Esophagus (tissue), 2 donors: ENCODE measurements at regions not wholly inside any gene's neighbourhood (a gene's known extent, or its start where the extent isn't known, plus 50 kb on each side); places are given as distances from the start of the nearest gene placed in this dataset.

Experiments used
- H3K27ac ChIP-seq, 2 donors: one replicate each; pipeline ENCODE4 v1.5.1; 2013; ENCODE audit warnings: low read depth in 2 of 2, mild to moderate bottlenecking in 2 of 2, inconsistent platforms in 1 of 2, low read length in 1 of 2, moderate library complexity in 1 of 2
- H3K27me3 ChIP-seq, 2 donors: one replicate each; pipeline ENCODE4 v1.6.1; 2013; ENCODE audit warnings: low read length in 2 of 2, control low read depth in 1 of 2, mild to moderate bottlenecking in 1 of 2; ENCODE audit not compliant: insufficient read depth in 2 of 2, control insufficient read depth in 1 of 2
- H3K36me3 ChIP-seq, 2 donors: one replicate each; pipeline ENCODE4 v1.6.1; 2013; ENCODE audit warnings: low read length in 1 of 2; ENCODE audit not compliant: control insufficient read depth in 2 of 2, insufficient read depth in 2 of 2
- H3K4me1 ChIP-seq, 2 donors: one replicate each; pipeline ENCODE4 v1.6.1; 2013; ENCODE audit warnings: low read length in 1 of 2; ENCODE audit not compliant: control insufficient read depth in 2 of 2, insufficient read depth in 2 of 2
- H3K4me3 ChIP-seq, 2 donors: one replicate each; pipeline ENCODE4 v1.5.1; 2013; ENCODE audit warnings: low read length in 2 of 2, mild to moderate bottlenecking in 2 of 2, low read depth in 1 of 2, moderate library complexity in 1 of 2
- H3K9me3 ChIP-seq, 2 donors: one replicate each; pipeline ENCODE4 v1.6.1; 2013; ENCODE audit warnings: mild to moderate bottlenecking in 2 of 2, low read depth in 1 of 2, low read length in 1 of 2, moderate library complexity in 1 of 2; ENCODE audit not compliant: control insufficient read depth in 2 of 2, insufficient read depth in 1 of 2
- WGBS, 2 donors: extraction: QIAGEN DNeasy Blood & Tissue Kit; methylation state at CpG; one replicate each; pipeline ENCODE4 v1.1.7; 2013; 5-methylcytosine and 5-hydroxymethylcytosine counted together
- donor health status: healthy with polysubstance abuse.
- donor health status: Bipolar disorder and iron deficiency.

DNA sequence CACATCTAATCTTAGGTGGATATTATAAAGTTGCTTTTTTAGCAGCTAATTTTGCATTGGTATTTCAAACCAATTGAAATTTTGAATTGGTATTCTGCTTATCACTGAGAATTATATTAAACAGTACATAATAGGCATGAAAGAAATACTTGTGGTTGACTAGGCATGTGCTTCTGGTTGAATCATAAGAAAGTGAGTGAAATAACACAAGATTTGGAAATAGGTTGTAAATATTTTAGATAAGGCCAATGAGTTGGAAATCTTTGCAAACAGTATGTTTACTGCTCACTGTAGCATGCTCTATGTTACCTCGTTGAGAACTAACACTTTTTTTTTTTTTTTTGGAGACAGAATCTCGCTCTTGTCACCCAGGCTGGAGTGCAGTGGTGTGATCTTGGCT is 66.8 kb upstream of the RFC3 start:
- no peaks in the 10 kb centered on the region for H3K36me3 ChIP-seq
- no peaks in the 10 kb centered on the region for H3K27me3 ChIP-seq
- no peak overlapping the region for H3K4me3 ChIP-seq
- no peak overlapping the region for H3K27ac ChIP-seq
- peaks cover 0 to 4% of the 10 kb centered on the region in 2 donors for H3K9me3 ChIP-seq
- no peaks in the 10 kb centered on the region for H3K4me1 ChIP-seq
- 42 to 62% methylated on average over 2 of the region's 2 CpGs for WGBS, 2 donors

DNA sequence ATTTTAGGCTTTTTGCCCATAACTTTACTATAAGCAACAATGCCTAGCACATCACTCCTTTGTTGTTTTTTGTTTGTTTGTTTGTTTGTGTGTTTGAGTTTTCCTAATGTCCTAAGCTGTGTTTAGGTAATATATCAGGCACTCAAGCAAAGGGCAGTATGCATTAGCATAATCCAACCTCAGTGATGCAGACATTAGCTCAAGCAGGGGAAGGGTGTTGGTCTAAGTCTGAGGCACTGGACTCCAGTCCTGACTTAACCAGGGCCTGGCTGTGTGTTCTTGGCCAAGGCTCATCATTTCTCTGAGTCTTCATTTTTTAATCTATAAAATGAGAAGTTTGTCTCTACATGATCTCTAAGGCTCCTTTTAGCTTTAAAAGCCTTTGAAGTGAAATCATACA is 65.9 kb upstream of the RFC3 start:
- Histone ChIP-seq H3K36me3 (no peaks in the 10 kb centered on the region), H3K4me3 (no peak overlapping the region), H3K4me1 (no peaks in the 10 kb centered on the region), H3K9me3 (peaks cover 0 to 4% of the 10 kb centered on the region in 2 donors), H3K27ac (no peak overlapping the region), H3K27me3 (no peaks in the 10 kb centered on the region)

DNA sequence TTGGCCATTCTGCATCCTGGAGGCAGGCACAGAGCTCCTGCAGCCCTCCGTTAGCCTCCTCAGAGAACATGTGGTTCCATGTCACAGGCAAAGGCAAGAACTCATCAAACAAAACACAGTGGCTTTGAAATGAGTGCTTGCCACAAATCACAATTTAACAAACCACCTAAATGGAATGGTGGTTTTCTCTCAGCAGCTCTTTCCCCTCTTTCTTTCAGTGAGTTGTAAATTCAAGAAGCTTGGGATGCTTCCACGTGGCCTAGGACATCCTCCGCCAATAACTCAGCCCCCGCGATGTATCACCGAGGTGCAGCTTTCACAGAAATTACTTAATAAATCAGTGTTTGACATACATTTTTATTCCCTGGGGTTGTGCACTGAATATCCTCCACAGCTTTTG is 65.4 kb upstream of the RFC3 start:
- H3K27ac ChIP-seq = no peak overlapping the region
- H3K36me3 ChIP-seq = no peaks in the 10 kb centered on the region
- peaks cover 0 to 4% of the 10 kb centered on the region in 2 donors for H3K9me3 ChIP-seq
- whole genome bisulfite sequencing, 2 donors = 85 to 89% methylated on average over 6 of the region's 6 CpGs
- no peak overlapping the region for H3K4me3 ChIP-seq
- H3K27me3 ChIP-seq = no peaks in the 10 kb centered on the region
- H3K4me1 ChIP-seq = no peaks in the 10 kb centered on the region

DNA sequence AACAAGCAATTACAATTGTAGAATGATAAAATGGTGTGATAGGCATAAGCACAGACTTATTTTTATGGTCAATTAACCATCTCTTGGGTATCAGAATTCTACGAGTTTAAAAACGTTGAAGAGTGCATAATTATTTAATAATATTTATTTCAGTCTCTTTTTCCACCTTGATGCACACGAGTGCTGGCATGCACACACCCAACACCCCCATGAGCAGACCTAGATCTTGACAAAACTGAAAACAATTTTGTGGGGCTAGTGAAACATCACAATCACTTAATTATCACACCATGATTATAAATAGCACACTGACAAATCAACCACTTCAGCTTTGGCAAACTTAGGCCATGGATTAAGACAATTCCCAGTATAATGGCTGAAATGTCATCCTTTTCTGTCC is 61.0 kb upstream of the RFC3 start:
- no peaks in the 10 kb centered on the region for H3K36me3 ChIP-seq
- H3K4me1 ChIP-seq = no peaks in the 10 kb centered on the region
- H3K9me3 ChIP-seq = no peaks in the 10 kb centered on the region
- no peak overlapping the region for H3K27ac ChIP-seq
- H3K4me3 ChIP-seq = no peak overlapping the region
- WGBS, 2 donors = 86 to 91% methylated on average over 3 of the region's 3 CpGs
- H3K27me3 ChIP-seq = no peaks in the 10 kb centered on the region

DNA sequence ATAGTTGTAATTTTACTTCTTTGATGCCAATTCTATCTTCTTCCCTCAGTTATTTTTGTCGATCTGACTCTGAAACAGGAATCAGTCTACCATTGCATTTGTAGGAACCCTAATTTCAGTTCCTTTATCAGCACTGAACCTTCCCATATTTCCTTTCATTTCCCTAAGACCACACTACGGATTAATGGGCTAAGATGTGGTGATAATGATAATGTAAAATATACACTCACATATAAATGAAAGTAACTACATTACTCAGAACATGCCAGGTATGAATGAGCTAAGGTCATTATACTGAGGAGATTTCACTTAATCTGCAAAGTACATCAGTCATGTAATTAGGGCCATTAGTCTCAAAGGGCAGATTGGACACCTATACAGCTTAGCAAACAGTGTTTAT is 60.2 kb upstream of the RFC3 start:
- Histone ChIP-seq H3K4me1 (no peaks in the 10 kb centered on the region), H3K27me3 (no peaks in the 10 kb centered on the region), H3K9me3 (no peaks in the 10 kb centered on the region), H3K27ac (no peak overlapping the region), H3K4me3 (no peak overlapping the region), H3K36me3 (no peaks in the 10 kb centered on the region)
- 75 to 82% methylated on average over 2 of the region's 2 CpGs for whole genome bisulfite sequencing, 2 donors

DNA sequence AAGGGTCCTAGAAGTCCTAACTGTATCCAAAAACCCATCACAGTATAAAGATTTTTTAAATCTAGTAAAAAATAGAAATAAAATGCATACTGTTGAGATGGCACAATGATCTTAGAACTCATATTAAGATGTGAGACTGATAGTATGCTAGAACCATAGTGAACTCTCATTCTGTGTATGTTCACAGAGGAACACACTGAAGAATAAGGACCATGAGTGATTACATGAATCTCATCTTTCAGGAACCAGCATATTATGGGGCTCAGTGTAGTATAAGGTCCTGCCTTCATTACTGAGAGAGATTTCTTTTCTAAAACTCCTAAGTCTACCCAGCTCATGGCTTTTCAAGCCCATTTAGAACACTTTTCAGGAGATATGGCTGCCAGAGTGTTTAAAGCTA is 59.8 kb upstream of the RFC3 start:
- Histone ChIP-seq H3K4me1 (no peaks in the 10 kb centered on the region), H3K9me3 (no peaks in the 10 kb centered on the region), H3K4me3 (no peak overlapping the region)

DNA sequence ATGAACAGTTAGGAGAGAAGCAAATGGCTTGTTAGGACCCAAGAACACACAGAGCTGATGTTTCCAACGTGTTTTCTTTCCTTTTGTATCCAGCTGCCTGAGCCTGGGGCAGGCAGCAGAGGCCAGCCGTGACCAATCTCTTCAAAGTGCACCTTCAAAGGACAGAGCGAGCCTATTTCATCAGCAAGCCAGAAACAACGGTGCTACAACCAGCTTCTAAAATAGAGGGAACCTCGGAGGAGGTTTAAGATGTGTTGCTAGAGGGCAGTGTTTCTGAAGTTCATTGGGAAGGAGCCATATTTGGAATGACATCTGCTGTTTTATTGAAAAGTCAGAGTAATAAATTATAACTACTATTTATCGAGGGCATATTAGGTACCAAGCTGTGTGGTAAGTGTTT is 56.2 kb upstream of the RFC3 start:
- Histone ChIP-seq H3K36me3 (no peaks in the 10 kb centered on the region), H3K4me1 (no peaks in the 10 kb centered on the region), H3K27me3 (no peaks in the 10 kb centered on the region), H3K4me3 (no peak overlapping the region), H3K27ac (no peak overlapping the region), H3K9me3 (no peaks in the 10 kb centered on the region)
- 40 to 49% methylated on average over 6 of the region's 6 CpGs for WGBS, 2 donors

More for the DNA sequence above, 59.8 kb upstream of the RFC3 start:
- Histone ChIP-seq H3K27ac (no peak overlapping the region), H3K36me3 (no peaks in the 10 kb centered on the region), H3K27me3 (no peaks in the 10 kb centered on the region)

DNA sequence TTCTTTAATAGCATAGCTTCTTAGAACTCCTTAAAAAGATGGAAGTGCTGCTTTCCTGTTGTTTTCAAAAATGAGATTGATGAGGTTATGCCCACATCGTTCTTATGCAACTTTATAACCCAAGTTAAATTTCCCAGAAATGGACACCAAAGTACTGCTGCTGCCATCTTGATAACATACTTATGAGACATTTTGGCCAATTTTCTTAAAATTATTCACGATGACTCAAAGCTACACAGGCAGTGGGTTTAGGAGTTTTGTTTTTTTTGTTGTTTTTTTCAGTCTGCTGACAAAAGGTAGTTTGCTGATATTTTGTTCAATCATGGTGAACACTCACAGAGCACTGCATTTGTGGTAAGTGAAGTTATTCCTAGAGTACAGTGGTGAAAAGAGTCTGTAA is 54.9 kb upstream of the RFC3 start:
- Histone ChIP-seq H3K27ac (no peak overlapping the region), H3K4me3 (no peak overlapping the region), H3K4me1 (no peaks in the 10 kb centered on the region), H3K27me3 (no peaks in the 10 kb centered on the region), H3K9me3 (no peaks in the 10 kb centered on the region), H3K36me3 (no peaks in the 10 kb centered on the region)
- WGBS, 2 donors = 74% methylated on average over 2 of the region's 2 CpGs

DNA sequence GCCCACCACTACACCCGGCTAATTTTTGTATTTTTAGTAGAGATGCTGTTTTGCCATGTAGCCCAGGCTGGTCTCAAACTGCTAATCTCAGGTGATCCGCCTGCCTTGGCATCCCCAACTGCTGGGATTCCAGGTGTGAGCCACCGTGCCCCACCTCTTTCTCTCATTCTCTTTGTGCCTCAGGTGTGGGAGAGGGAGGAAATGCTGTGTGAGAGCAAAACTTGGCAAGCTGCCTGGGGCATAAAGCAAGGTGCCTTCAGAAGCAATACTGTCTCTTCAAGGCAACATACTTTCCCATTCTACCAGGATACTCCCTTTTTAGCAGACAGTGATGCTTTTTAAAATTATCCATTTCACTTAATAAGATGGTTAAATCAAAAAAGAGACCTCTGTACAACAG is 53.2 kb upstream of the RFC3 start:
- H3K36me3 ChIP-seq = no peaks in the 10 kb centered on the region
- 49 to 68% methylated on average over 3 of the region's 3 CpGs for WGBS, 2 donors
- H3K27ac ChIP-seq = no peak overlapping the region
- no peaks in the 10 kb centered on the region for H3K27me3 ChIP-seq
- no peak overlapping the region for H3K4me3 ChIP-seq
- H3K4me1 ChIP-seq = no peaks in the 10 kb centered on the region
- no peaks in the 10 kb centered on the region for H3K9me3 ChIP-seq

DNA sequence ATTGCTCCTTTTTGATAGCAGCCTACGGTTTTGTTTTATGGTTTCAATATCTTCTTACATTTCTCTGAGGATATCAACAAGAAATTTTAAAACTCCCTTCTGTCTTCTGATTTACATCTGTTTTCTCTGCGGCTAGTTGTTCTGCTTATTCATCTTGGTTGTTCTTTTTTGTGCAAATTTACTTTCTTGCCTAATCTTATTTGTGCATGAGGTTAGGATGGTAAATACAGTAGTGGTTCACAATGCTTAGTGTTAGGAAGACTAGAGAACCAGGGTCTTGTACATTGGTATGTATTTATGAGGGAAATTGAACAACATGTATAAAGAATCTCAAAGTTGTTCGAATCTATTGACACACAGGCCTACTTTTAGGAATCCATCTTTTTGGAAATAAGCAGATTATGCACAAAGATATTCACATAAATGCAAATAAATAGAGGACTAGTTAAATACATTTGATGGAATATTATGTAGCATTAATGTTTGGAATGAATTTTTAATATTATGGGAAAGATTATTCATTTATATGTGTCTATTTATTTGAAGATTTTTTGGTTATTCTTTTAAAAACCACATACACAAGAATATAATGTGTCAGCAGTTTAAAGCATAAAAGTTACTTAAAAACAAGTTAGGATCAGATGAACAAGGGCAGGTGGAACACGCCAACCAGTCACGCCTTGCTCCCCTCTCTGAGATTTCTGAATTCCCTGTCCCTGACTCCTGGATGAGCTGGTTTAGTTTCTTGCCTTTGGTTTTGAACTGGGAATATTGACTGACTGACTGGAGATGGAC is 51.4 kb upstream of the RFC3 start:
- Histone ChIP-seq H3K4me1 (no peaks in the 10 kb centered on the region), H3K9me3 (no peaks in the 10 kb centered on the region), H3K4me3 (no peak overlapping the region), H3K27me3 (no peaks in the 10 kb centered on the region), H3K27ac (no peak overlapping the region), H3K36me3 (no peaks in the 10 kb centered on the region)
- WGBS, 2 donors = 90 to 93% methylated on average over 5 of the region's 5 CpGs
